ENCODE measurements at regions not wholly inside any gene's neighbourhood (a gene's known extent, or its start where the extent isn't known, plus 50 kb on each side); places are given as distances from the start of the nearest gene placed in this dataset.

- CTCF ChIA-PET = no interaction called here
- POLR2A ChIA-PET = no interaction called here
- Mint-ChIP-seq H3K36me3 (ENCODE audit: low read depth) (no peaks in the 10 kb centered on the region), H3K27ac (no peak overlapping the region), H3K27me3 (ENCODE audit: low read depth) (no peaks in the 10 kb centered on the region), H3K4me3 (no peak overlapping the region), H3K4me1 (ENCODE audit: low read depth) (no peaks in the 10 kb centered on the region), H3K9me3 (ENCODE audit: insufficient read depth) (no peaks in the 10 kb centered on the region)
- no peak for ATAC-seq
- no peak for DNase-seq
Measured at GRCh38 chrX:20829665-20830491, 544.3 kb upstream of the CNKSR2 start.

GRCh38 chrX:20825984-20826383, 548.2 kb upstream of the CNKSR2 start:
- POLR2A ChIA-PET = no interaction called here
- H3K9me3 Mint-ChIP-seq (ENCODE audit: insufficient read depth) = no peaks in the 10 kb centered on the region
- no peak overlapping the region for H3K27ac Mint-ChIP-seq
- no peaks in the 10 kb centered on the region for H3K4me1 Mint-ChIP-seq (ENCODE audit: low read depth)
- no peak overlapping the region for H3K4me3 Mint-ChIP-seq
- H3K27me3 Mint-ChIP-seq (ENCODE audit: low read depth) = no peaks in the 10 kb centered on the region
- CTCF ChIA-PET = no interaction called here
- ATAC-seq (no peak), DNase-seq (no peak)
- no peaks in the 10 kb centered on the region for H3K36me3 Mint-ChIP-seq (ENCODE audit: low read depth)

DNA sequence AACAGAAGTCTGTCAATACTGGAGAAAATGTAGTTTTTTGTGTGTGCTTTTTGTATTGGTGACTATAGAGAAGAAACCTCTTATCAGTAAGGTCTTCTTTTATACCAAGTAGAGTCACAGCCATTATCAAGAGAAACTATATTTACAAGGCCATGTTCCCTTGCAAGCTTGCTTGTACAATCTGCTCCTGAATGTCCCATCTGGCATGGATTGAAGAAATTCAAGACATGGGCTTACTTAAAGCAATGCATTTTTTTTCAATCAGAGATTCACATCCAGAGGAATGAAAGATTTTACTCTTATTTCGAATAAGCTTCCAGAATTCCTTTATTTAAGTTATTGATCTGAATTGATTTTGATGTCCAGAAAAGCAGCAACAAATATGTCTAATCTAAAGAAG, 537.3 kb upstream of the RPS6KA3 start:
- ChIA-PET CTCF (no interaction called here), POLR2A (no interaction called here)
- Mint-ChIP-seq H3K4me1 (ENCODE audit: low read depth) (no peaks in the 10 kb centered on the region), H3K4me3 (no peak overlapping the region), H3K36me3 (ENCODE audit: low read depth) (no peaks in the 10 kb centered on the region), H3K27ac (no peak overlapping the region), H3K9me3 (ENCODE audit: insufficient read depth) (no peaks in the 10 kb centered on the region), H3K27me3 (ENCODE audit: low read depth) (no peaks in the 10 kb centered on the region)
- no peak for DNase-seq
- no peak for ATAC-seq

DNA sequence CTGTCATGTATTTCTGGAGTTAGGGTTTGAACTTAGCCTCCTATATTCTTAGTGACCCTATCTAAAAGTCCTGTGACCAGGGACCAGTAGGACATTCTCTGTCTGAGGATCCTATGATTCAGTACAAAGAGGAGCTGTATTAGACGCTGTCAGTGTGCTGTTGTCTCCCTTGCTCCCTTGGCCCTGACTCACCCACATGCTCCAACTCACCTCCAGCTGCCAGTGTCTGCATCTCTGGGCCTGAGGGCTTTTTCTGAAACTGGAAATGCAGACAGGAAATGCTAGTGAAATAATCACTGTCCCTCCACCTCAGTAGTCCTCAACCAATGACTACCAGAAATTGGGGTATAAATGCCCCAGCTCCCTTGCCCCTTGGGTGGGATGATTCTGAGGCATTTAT, 535.3 kb upstream of the RPS6KA3 start:
- no peak overlapping the region for H3K27ac Mint-ChIP-seq
- DNase-seq = no peak
- H3K36me3 Mint-ChIP-seq (ENCODE audit: low read depth) = no peaks in the 10 kb centered on the region
- no peak for ATAC-seq
- CTCF ChIA-PET = no interaction called here
- no peak overlapping the region for H3K4me3 Mint-ChIP-seq
- no peaks in the 10 kb centered on the region for H3K4me1 Mint-ChIP-seq (ENCODE audit: low read depth)
- no peaks in the 10 kb centered on the region for H3K9me3 Mint-ChIP-seq (ENCODE audit: insufficient read depth)
- POLR2A ChIA-PET = no interaction called here
- H3K27me3 Mint-ChIP-seq (ENCODE audit: low read depth) = no peaks in the 10 kb centered on the region

GRCh38 chrX:20796450-20796849, 529.7 kb upstream of the RPS6KA3 start:
- H3K27me3 Mint-ChIP-seq (ENCODE audit: low read depth) = no peaks in the 10 kb centered on the region
- H3K4me1 Mint-ChIP-seq (ENCODE audit: low read depth) = no peaks in the 10 kb centered on the region
- H3K4me3 Mint-ChIP-seq = no peak overlapping the region
- CTCF ChIA-PET = no interaction called here
- no peak overlapping the region for H3K27ac Mint-ChIP-seq
- POLR2A ChIA-PET = no interaction called here
- ATAC-seq = no peak
- DNase-seq = no peak
- no peaks in the 10 kb centered on the region for H3K9me3 Mint-ChIP-seq (ENCODE audit: insufficient read depth)
- H3K36me3 Mint-ChIP-seq (ENCODE audit: low read depth) = no peaks in the 10 kb centered on the region

DNA sequence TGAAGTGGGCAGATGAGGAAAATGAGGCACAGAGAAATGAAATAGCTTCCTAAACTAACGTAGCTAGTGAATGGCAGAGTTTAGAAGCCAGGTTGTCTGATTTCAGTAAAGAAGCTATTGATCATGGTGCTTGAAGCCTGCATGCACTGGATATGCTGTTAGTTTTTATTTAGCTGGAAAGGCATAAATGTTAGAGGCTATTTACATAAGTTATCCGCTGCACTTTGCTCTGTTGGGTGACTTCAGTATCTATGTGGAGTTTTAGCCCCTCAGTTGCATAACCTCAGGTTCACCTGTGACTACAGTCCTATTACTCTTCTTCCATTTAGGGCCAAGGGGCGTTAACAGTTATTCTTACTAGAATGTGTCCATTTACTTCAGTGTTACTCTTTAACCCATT, 522.4 kb upstream of the RPS6KA3 start:
- DNase-seq (no peak), ATAC-seq (no peak)
- Mint-ChIP-seq H3K36me3 (ENCODE audit: low read depth) (no peaks in the 10 kb centered on the region), H3K4me1 (ENCODE audit: low read depth) (no peaks in the 10 kb centered on the region), H3K27ac (no peak overlapping the region), H3K4me3 (no peak overlapping the region), H3K9me3 (ENCODE audit: insufficient read depth) (no peaks in the 10 kb centered on the region), H3K27me3 (ENCODE audit: low read depth) (no peaks in the 10 kb centered on the region)
- POLR2A ChIA-PET = no interaction called here
- CTCF ChIA-PET = no interaction called here

DNA sequence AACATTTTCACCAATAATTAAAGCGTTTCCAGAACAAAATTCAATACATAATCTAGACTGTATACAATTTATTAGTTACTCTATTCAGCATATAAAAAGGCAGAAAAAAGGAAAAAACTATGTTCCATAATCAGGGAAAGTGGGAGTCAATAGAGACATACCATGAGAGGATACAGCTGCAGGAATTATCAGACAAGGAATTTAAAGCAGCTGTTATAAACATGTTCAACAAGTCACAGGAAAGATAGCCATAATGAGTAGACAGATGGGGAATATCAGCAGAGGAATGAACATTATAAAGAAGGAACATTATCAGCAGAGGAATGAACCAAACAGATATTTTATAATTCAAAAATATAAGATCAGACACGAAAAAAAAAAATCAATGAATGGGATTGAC, 500.6 kb upstream of the RPS6KA3 start:
- no peaks in the 10 kb centered on the region for H3K4me1 Mint-ChIP-seq (ENCODE audit: low read depth)
- CTCF ChIA-PET = no interaction called here
- no peaks in the 10 kb centered on the region for H3K9me3 Mint-ChIP-seq (ENCODE audit: insufficient read depth)
- no peak for DNase-seq
- H3K4me3 Mint-ChIP-seq = no peak overlapping the region
- no peak overlapping the region for H3K27ac Mint-ChIP-seq
- POLR2A ChIA-PET = no interaction called here
- ATAC-seq = no peak
- H3K27me3 Mint-ChIP-seq (ENCODE audit: low read depth) = no peaks in the 10 kb centered on the region
- no peaks in the 10 kb centered on the region for H3K36me3 Mint-ChIP-seq (ENCODE audit: low read depth)

- DNase-seq (no peak), ATAC-seq (no peak)
- CTCF ChIA-PET = no interaction called here
- no peaks in the 10 kb centered on the region for H3K4me1 Mint-ChIP-seq (ENCODE audit: low read depth)
- no peaks in the 10 kb centered on the region for H3K36me3 Mint-ChIP-seq (ENCODE audit: low read depth)
- H3K4me3 Mint-ChIP-seq = no peak overlapping the region
- H3K9me3 Mint-ChIP-seq (ENCODE audit: insufficient read depth) = no peaks in the 10 kb centered on the region
- H3K27me3 Mint-ChIP-seq (ENCODE audit: low read depth) = no peaks in the 10 kb centered on the region
- POLR2A ChIA-PET = no interaction called here
- H3K27ac Mint-ChIP-seq = no peak overlapping the region
Measured at GRCh38 chrX:20756585-20756984, 489.9 kb upstream of the RPS6KA3 start.

GRCh38 chrX:20753076-20753475, 486.4 kb upstream of the RPS6KA3 start:
- no peak for DNase-seq
- no peak for ATAC-seq

DNA sequence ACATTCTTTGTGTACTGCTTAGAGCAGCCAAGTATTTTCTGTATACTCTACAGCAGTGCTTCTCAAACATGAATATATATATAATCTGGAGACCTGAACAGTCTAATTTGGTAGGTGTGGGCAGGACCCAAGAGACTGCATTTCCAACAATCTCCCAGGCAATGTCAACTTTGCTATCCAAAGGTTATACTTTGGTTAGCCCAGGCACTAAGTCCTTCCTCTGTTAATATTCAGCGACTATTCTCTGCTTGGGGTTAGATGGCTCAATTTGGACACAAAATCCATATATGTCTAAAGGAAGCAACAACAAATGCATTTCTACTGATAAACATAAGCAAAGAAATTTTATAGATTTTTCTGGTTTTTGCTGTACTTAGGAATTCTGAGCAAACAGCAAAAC, 480.0 kb upstream of the RPS6KA3 start:
- ChIA-PET POLR2A (no interaction called here), CTCF (no interaction called here)
- DNase-seq = no peak
- H3K4me3 Mint-ChIP-seq = no peak overlapping the region
- ATAC-seq = no peak
- no peaks in the 10 kb centered on the region for H3K27me3 Mint-ChIP-seq (ENCODE audit: low read depth)
- no peaks in the 10 kb centered on the region for H3K36me3 Mint-ChIP-seq (ENCODE audit: low read depth)
- no peak overlapping the region for H3K27ac Mint-ChIP-seq
- H3K4me1 Mint-ChIP-seq (ENCODE audit: low read depth) = no peaks in the 10 kb centered on the region
- no peaks in the 10 kb centered on the region for H3K9me3 Mint-ChIP-seq (ENCODE audit: insufficient read depth)

More at GRCh38 chrX:20753076-20753475, 486.4 kb upstream of the RPS6KA3 start:
- H3K27ac Mint-ChIP-seq = no peak overlapping the region
- no peaks in the 10 kb centered on the region for H3K9me3 Mint-ChIP-seq (ENCODE audit: insufficient read depth)
- ChIA-PET CTCF (no interaction called here), POLR2A (no interaction called here)
- no peaks in the 10 kb centered on the region for H3K27me3 Mint-ChIP-seq (ENCODE audit: low read depth)
- H3K4me1 Mint-ChIP-seq (ENCODE audit: low read depth) = no peaks in the 10 kb centered on the region
- H3K4me3 Mint-ChIP-seq = no peak overlapping the region
- H3K36me3 Mint-ChIP-seq (ENCODE audit: low read depth) = no peaks in the 10 kb centered on the region

DNA sequence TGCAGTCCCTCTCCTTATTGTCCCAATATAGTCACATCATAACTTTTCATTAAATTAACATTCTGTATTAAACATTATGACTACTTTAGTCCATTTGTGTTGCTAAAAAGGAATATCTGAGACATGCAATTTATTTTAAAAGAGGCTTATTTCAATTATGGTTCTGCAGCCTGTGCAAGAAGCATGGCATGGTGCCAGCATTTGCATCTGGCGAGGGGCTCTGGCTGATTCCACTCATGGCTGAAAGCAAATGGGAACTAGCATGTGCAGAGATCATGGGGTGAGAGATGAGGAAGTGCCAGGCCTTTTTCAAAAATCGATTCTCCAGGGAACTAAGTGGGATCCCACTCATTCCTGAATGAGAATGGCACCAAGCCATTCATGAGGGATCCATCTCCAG, 476.3 kb upstream of the RPS6KA3 start:
- no peaks in the 10 kb centered on the region for H3K9me3 Mint-ChIP-seq (ENCODE audit: insufficient read depth)
- ATAC-seq (no peak), DNase-seq (no peak)
- H3K27ac Mint-ChIP-seq = no peak overlapping the region
- peaks cover 3% of the 10 kb centered on the region for H3K27me3 Mint-ChIP-seq (ENCODE audit: low read depth)
- no peak overlapping the region for H3K4me3 Mint-ChIP-seq
- no peaks in the 10 kb centered on the region for H3K4me1 Mint-ChIP-seq (ENCODE audit: low read depth)
- ChIA-PET POLR2A (no interaction called here), CTCF (no interaction called here)
- no peaks in the 10 kb centered on the region for H3K36me3 Mint-ChIP-seq (ENCODE audit: low read depth)

GRCh38 chrX:20742106-20742505, 475.4 kb upstream of the RPS6KA3 start:
- DNase-seq (no peak), ATAC-seq (no peak)
- ChIA-PET CTCF (no interaction called here), POLR2A (no interaction called here)
- Mint-ChIP-seq H3K27me3 (ENCODE audit: low read depth) (peaks cover 3% of the 10 kb centered on the region), H3K9me3 (ENCODE audit: insufficient read depth) (no peaks in the 10 kb centered on the region), H3K4me1 (ENCODE audit: low read depth) (no peaks in the 10 kb centered on the region), H3K4me3 (no peak overlapping the region), H3K27ac (no peak overlapping the region), H3K36me3 (ENCODE audit: low read depth) (no peaks in the 10 kb centered on the region)

GRCh38 chrX:20740443-20740842, 473.7 kb upstream of the RPS6KA3 start:
- ATAC-seq (no peak), DNase-seq (no peak)
- H3K4me3 Mint-ChIP-seq = no peak overlapping the region
- POLR2A ChIA-PET = no interaction called here
- H3K36me3 Mint-ChIP-seq (ENCODE audit: low read depth) = no peaks in the 10 kb centered on the region
- H3K4me1 Mint-ChIP-seq (ENCODE audit: low read depth) = no peaks in the 10 kb centered on the region
- H3K27ac Mint-ChIP-seq = no peak overlapping the region
- peaks cover 3% of the 10 kb centered on the region for H3K27me3 Mint-ChIP-seq (ENCODE audit: low read depth)
- CTCF ChIA-PET = no interaction called here
- no peaks in the 10 kb centered on the region for H3K9me3 Mint-ChIP-seq (ENCODE audit: insufficient read depth)

All from activated CD8-positive, alpha-beta T cell treated with anti-CD3 and anti-CD28 coated beads, Interleukin-2, amount 10 ng/mL, durations not matched to agents 7 days and 5 days (primary cell).